ENCODE measurements at regions not wholly inside any gene's neighbourhood (a gene's known extent, or its start where the extent isn't known, plus 50 kb on each side); places are given as distances from the start of the nearest gene placed in this dataset.

DNA sequence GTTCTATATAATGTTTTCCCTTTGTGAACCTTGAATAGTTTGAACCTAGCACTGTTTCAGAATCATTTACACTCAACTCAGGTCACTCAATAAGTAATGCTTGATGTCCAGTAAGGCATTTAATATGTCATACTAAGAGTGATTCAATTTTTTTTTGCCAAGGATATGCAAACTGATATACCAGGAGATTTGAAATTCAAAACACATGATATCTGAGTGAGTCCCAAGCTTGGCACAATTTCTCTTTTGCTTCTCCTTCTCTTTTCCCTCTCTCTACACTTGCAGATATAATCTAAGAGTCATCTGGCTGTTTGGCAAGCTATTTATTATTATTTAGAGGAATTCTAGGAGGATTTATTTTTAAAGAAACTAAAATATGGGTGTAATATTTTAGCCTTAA is 61.6 kb upstream of the SPAG17 start:
- no peak for TF ChIP-seq POLR2A (IDR thresholded peaks at IDR 0.05)
- TF ChIP-seq, protein P1, sequence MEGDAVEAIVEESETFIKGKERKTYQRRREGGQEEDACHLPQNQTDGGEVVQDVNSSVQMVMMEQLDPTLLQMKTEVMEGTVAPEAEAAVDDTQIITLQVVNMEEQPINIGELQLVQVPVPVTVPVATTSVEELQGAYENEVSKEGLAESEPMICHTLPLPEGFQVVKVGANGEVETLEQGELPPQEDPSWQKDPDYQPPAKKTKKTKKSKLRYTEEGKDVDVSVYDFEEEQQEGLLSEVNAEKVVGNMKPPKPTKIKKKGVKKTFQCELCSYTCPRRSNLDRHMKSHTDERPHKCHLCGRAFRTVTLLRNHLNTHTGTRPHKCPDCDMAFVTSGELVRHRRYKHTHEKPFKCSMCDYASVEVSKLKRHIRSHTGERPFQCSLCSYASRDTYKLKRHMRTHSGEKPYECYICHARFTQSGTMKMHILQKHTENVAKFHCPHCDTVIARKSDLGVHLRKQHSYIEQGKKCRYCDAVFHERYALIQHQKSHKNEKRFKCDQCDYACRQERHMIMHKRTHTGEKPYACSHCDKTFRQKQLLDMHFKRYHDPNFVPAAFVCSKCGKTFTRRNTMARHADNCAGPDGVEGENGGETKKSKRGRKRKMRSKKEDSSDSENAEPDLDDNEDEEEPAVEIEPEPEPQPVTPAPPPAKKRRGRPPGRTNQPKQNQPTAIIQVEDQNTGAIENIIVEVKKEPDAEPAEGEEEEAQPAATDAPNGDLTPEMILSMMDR (IDR thresholded peaks at IDR 0.05): no peak

All from ovary (tissue), 3 donors.